Tibial nerve (tissue), 3 donors: ENCODE measurements at regions not wholly inside any gene's neighbourhood (a gene's known extent, or its start where the extent isn't known, plus 50 kb on each side); places are given as distances from the start of the nearest gene placed in this dataset.

Experiments
- POLR2A ChIP-seq, 2 donors: fragments of 450-650 bp; IDR thresholded peaks; one replicate each; pipeline ENCODE4 v1.6.1; 2017; ENCODE audit warnings: antibody characterized with exemption in 2 of 2, mild to moderate bottlenecking in 2 of 2, moderate library complexity in 2 of 2
- TF ChIP-seq, protein P1 (sequence below), 5 experiments: fragments of 200-600 bp in 3 of 5; fragments of 450-650 bp in 2 of 5; sonication (generic) in 3 of 5; IDR thresholded peaks; one replicate each; pipeline ENCODE4 v1.5.1; 2016 to 2019; ENCODE audit warnings: antibody characterized with exemption in 5 of 5, mild to moderate bottlenecking in 3 of 5, moderate library complexity in 2 of 5

DNA sequence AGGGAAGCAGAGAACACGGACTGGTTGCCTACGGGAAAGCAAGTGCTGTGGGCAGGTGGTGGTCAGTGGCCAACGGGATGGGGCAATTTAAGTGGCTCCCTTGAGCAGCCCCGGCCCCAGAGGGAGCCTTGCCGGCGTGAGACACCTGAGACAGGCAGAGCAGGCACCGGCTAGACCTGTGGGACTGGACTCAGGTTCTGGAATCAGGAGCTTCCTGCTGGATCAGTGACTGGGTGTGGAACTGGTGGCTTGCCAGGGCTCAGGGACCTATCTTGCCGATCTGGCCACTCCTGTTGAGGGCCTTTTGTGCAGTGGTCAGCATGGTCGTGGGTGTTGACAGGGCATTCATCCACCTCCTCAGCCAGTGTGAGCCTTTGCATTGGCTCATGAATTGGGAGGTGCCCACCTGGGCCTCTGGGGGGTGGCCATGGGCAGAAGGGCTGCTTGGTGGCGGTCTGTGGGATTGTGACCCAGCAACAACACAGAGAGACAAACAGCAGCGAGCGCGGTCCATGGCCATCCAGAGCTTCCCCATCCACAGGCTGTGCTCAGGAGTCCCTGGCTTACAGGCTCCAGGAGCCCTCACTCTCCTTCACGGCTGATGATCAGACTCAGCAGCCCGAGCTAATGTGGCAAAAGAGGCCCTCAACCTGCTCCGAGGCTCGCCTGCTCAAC, 85.4 kb upstream of the ZNF516 start:
- no peak for TF ChIP-seq POLR2A (IDR thresholded peaks at IDR 0.05)
- TF ChIP-seq, protein P1, sequence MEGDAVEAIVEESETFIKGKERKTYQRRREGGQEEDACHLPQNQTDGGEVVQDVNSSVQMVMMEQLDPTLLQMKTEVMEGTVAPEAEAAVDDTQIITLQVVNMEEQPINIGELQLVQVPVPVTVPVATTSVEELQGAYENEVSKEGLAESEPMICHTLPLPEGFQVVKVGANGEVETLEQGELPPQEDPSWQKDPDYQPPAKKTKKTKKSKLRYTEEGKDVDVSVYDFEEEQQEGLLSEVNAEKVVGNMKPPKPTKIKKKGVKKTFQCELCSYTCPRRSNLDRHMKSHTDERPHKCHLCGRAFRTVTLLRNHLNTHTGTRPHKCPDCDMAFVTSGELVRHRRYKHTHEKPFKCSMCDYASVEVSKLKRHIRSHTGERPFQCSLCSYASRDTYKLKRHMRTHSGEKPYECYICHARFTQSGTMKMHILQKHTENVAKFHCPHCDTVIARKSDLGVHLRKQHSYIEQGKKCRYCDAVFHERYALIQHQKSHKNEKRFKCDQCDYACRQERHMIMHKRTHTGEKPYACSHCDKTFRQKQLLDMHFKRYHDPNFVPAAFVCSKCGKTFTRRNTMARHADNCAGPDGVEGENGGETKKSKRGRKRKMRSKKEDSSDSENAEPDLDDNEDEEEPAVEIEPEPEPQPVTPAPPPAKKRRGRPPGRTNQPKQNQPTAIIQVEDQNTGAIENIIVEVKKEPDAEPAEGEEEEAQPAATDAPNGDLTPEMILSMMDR (IDR thresholded peaks at IDR 0.05), result no peak
